ENCODE measurements at regions not wholly inside any gene's neighbourhood (a gene's known extent, or its start where the extent isn't known, plus 50 kb on each side); places are given as distances from the start of the nearest gene placed in this dataset.
"Not testable (repeated sequence)": the region's sequence is repeated elsewhere in the genome, so short reads cannot be mapped to it uniquely, and the experiment has no call there.

- peak in 2 of 4 experiments; percentile 16 to 24 for DNase-seq
These were observed 90.6 kb upstream of the BCL2L14 start for GRCh38 chr12:11980115-11980514.

GRCh38 chr12:11981121-11981733 is 89.5 kb upstream of the BCL2L14 start:
- peak; percentile 26 to 83 (median 51) for DNase-seq

- DNase-seq: no peak
These were observed 86.3 kb upstream of the BCL2L14 start for GRCh38 chr12:11984417-11984816.

- DNase-seq: peak in 2 of 4 experiments; percentile 9 to 37
These were observed 84.6 kb upstream of the BCL2L14 start for GRCh38 chr12:11986165-11986564.

- DNase-seq: no peak
These were observed 82.8 kb upstream of the BCL2L14 start for GRCh38 chr12:11987901-11988300.

GRCh38 chr12:11991604-11992003 is 79.1 kb upstream of the BCL2L14 start:
- DNase-seq: no peak

GRCh38 chr12:11992515-11992914 is 78.2 kb upstream of the BCL2L14 start:
- DNase-seq: no peak

GRCh38 chr12:11998307-11998943 is 72.3 kb upstream of the BCL2L14 start:
- not testable (repeated sequence) for DNase-seq

GRCh38 chr12:11998944-11999315 is 71.8 kb upstream of the BCL2L14 start:
- DNase-seq: no peak

- DNase-seq: no peak
These were observed 67.1 kb upstream of the BCL2L14 start for GRCh38 chr12:12003609-12004008.

- DNase-seq: no peak
These were observed 66.2 kb upstream of the BCL2L14 start for GRCh38 chr12:12004524-12004923.

- DNase-seq: peak in 1 of 4 experiments; percentile 31
These were observed 63.6 kb upstream of the BCL2L14 start for GRCh38 chr12:12007001-12007712.

GRCh38 chr12:12007713-12008231 is 63.0 kb upstream of the BCL2L14 start:
- no peak for DNase-seq

GRCh38 chr12:12008232-12008850 is 62.4 kb upstream of the BCL2L14 start:
- DNase-seq: peak; percentile 43 to 64 (median 48)

GRCh38 chr12:12008931-12009611 is 61.7 kb upstream of the BCL2L14 start:
- peak; percentile 84 to 93 (median 86) for DNase-seq

GRCh38 chr12:12009749-12010276 is 60.9 kb upstream of the BCL2L14 start:
- DNase-seq: not testable (repeated sequence)

GRCh38 chr12:12010277-12011039 is 60.3 kb upstream of the BCL2L14 start:
- DNase-seq: peak; percentile 97 to 99 (median 97)

GRCh38 chr12:12011880-12012260 is 58.9 kb upstream of the BCL2L14 start:
- no peak for DNase-seq

GRCh38 chr12:12015073-12015685 is 55.6 kb upstream of the BCL2L14 start:
- no peak for DNase-seq

GRCh38 chr12:12016284-12017100 is 54.2 kb upstream of the BCL2L14 start:
- DNase-seq: peak in 1 of 4 experiments; percentile 45

Data from suppressor macrophage (primary cell).